HG02870 (cell line): ENCODE measurements at regions not wholly inside any gene's neighbourhood (a gene's known extent, or its start where the extent isn't known, plus 50 kb on each side); places are given as distances from the start of the nearest gene placed in this dataset.
"Not testable (repeated sequence)": the region's sequence is repeated elsewhere in the genome, so short reads cannot be mapped to it uniquely, and the experiment has no call there.

Experiments used
- ATAC-seq: cut with Tn5 transposase; IDR thresholded peaks from one replicate; pipeline ENCODE4 v1.9.1; 2021; ENCODE audit warnings: mild to moderate bottlenecking, moderate library complexity; ENCODE audit not compliant: unreplicated experiment

DNA sequence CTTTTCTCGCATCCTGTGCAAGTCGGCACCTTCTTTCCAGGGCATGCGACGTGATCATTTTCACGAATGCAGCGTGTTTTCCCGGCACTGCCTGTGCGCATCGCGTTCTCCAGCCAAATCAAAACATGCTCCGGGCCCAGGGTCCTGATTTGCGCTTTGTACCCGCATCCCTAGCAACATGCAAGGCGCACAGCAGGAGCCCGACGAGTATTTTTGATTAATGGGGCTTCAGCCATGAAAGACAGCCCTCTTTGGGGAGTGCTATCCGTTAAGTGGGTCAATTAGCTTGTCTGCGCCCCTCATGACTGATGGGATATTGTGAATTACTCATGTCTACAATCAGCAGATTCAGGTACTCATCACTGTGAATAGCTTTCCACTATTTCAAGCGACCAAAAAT, 243.3 kb upstream of the RNF32 start:
- ATAC-seq = no peak

- ATAC-seq = no peak
Observed at GRCh38 chr7:156389116-156389692, 251.4 kb upstream of the RNF32 start.

DNA sequence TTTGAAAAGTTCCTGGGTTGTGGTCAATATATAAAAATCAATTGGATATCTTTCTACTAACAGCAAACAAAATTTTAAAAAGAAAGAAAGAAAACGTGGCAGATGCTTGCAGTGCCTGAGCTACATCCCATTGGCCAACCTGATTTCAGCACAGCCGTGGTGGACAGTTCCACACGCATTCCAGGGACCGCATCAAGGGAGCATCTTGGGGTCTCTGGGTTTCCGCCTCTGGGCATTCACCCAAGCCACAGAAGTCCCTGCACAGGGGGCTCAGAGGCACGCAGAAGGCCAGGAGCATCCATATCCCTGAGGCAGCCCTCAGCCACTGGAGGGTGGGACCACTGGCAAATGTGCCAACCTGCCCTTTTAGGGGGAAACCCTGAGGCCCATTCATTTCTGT, 254.5 kb upstream of the RNF32 start:
- ATAC-seq = no peak

GRCh38 chr7:156384706-156385105, 255.9 kb upstream of the RNF32 start:
- no peak for ATAC-seq

GRCh38 chr7:156383526-156383925, 257.0 kb upstream of the RNF32 start:
- ATAC-seq = no peak

GRCh38 chr7:156380261-156380660, 260.3 kb upstream of the RNF32 start:
- ATAC-seq = no peak

GRCh38 chr7:156379324-156380070, 261.1 kb upstream of the RNF32 start:
- no peak for ATAC-seq

DNA sequence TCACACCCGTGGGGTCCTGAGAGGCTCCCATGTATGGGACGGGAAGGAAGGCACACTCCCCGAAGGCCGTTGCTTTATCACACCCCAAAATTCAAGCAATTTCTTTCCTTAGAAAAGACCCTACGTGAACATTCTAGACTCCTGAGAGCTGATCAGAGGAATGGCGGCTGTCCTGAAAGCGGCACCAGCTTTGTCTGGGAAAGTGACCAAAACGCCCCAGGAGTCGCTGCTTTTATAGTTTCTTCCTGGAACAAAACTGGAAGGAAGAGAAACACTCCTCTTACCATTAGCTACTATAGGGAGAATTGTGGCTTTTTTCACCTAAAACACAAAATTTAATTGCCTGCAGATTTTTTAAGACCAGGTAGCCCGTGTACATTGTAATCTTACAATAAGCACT, 261.8 kb upstream of the RNF32 start:
- no peak for ATAC-seq

DNA sequence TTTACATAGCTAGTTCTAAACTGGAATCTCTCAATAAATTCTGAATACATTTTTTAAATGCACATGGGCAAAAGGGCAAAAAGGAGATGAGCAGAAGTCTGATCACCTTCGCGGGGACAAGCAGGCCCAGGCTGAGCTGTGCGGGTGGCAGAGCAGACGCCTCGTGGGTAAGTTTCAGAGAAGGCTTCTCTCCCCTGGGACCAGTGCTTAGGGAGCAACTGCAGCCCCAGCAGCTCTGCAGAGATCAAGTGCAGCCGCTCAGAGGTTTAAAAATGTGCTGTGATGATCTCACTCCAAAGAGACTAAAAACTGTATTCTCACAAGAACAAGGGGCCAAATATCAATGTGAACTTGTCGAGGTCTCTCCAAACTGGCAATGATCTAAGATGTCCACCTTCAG, 264.3 kb upstream of the RNF32 start:
- no peak for ATAC-seq

GRCh38 chr7:156374335-156374734, 266.2 kb upstream of the RNF32 start:
- ATAC-seq = no peak

- ATAC-seq = not testable (repeated sequence)
Observed at GRCh38 chr7:156369929-156370328, 270.6 kb upstream of the RNF32 start.

DNA sequence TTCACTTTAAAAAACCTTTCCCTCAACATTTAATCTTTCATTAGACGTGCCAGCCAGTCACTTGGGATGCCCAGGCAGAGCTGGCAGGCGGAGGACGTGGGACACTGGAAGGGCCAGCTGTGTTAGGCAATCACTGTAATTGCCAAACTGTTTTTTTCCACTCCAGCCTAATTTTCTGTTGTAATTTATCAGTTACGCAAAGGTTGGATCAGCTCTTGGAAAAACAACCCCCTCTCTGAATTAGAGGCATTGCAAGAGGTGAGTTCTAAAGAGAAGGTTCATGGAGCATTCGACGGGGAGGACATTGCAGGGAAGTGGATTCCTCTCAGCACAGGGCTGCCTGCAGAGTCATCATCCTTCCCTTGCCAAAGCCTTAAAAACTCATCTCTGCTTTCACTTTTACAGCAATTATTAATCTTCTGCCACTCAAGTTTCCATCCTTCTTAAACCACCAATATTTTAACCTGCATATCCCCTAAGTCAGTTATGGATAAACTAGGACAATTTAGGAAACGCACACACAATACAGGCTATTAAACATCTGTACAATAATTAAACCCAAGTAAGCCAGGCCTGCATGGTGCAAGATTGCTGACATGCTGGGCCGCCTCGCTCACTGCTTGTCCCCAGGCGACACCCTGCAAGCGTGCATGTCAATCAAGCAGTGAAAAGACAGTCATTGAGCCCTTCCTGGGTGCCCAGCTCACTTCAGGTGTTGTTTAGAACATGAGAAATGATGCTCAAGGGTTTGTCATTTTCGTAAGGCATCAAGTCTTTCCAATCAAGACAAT, 272.3 kb upstream of the RNF32 start:
- no peak for ATAC-seq

DNA sequence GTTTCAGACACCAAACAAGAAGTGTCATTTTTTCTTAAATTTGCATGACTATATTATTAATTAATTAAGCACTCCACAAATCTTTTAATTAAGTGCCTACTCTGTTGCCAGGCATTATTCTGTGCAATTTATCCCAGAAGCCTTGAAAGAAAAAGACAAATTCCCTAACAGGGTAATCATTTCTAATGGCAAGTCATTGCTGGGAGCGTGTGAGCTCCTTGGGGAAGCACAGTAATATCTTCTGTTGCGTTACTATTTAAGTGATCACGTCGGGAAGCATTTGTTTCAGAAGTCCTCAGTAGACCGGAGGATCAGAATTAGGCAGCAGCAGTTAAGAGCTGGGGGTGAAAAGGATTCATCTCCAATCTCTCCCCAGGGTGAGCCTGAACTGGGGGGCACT, 276.8 kb upstream of the RNF32 start:
- ATAC-seq = no peak

GRCh38 chr7:156360835-156361234, 279.7 kb upstream of the RNF32 start:
- no peak for ATAC-seq

GRCh38 chr7:156356551-156356950, 284.0 kb upstream of the RNF32 start:
- ATAC-seq = no peak

DNA sequence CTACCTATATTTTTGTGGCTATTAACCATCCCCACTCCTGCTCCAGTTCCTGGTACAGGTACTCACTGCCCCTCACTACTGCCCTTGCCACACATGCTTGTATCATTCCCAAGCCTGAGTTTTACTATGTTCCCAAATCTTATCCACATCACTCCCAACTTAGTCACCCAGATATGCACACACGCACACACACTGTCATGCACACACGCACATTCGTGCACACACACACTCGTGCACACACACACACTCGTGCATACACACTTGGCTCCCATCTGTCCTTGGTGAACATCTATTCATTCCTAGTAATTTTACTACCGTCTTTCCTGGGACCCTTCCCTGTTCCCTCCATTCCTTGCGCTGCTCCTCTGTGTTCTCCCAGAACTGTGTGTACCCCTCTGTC, 287.2 kb upstream of the RNF32 start:
- no peak for ATAC-seq

GRCh38 chr7:156347703-156348248, 292.8 kb upstream of the RNF32 start:
- not testable (repeated sequence) for ATAC-seq

DNA sequence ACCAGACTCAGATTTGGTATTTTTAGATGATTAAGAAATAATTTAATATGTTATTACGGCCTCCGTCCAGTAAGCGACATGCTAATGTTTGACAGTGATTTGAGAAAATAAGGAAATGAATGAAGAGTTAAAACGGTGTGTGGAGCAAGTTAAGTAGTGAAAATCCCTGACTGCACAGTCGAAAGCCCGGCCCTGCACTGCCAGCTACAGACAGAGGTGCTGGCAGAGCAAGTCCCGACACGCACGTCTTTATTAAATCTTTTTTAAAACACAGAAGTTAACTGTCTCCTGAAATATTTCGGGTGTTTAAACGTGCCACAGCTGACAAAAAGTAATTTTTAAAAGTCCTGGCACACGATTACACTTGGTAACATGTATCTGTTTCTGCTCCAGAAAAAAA, 293.4 kb upstream of the RNF32 start:
- ATAC-seq = no peak

GRCh38 chr7:156344595-156344994, 296.0 kb upstream of the RNF32 start:
- ATAC-seq = no peak

DNA sequence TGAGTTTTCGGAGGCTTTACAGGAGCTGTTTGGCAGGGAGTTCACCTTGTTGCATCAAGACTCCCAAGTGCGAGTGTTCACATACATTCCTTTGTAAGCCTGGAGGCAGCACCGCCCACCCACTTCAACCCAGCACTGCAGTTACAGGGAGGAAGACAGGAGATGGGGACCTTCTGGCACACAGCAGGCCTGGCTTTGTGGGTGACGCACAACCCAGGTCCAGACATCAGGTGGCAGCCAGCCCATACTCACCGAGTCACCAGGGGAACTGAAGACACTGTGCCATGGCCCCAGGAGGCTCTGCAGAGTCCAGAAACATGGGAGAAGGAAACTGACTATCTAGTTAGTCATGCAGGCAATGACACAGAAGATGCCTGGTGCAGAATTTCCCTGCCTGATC, 305.9 kb upstream of the RNF32 start:
- ATAC-seq = no peak

DNA sequence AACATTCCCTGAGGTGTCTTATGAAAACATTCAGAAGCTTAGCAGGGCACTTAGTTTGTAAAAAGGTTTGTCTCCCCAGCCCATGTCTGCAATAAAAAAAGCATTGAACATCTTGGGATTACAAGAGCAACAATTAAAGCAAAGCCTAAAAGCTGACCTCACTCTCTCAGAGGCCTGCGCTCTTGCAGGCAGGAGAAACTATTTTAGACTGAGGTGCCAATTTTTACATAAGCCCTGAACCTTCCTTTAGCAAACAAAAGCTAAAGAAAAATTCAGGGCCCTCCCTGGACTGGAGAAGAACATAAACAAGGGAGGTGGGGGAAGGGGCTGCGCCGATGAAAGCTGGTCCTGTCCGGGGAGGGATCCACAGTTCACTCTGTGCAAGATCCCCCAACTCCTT, 312.7 kb upstream of the RNF32 start:
- no peak for ATAC-seq

GRCh38 chr7:156327474-156327873, 313.1 kb upstream of the RNF32 start:
- no peak for ATAC-seq
